T-cell (primary cell): ENCODE measurements at regions not wholly inside any gene's neighbourhood (a gene's known extent, or its start where the extent isn't known, plus 50 kb on each side); places are given as distances from the start of the nearest gene placed in this dataset.
A peak's percentile ranks its signal among the peaks of the same experiment; 100 is the strongest.

ENCODE experiments used
- ATAC-seq, 4 experiments: fragments of 200-7000 bp in 3 of 4; fragments of 150-1000 bp in 1 of 4; cut with Tn5 transposase; replicated peaks in 1 of 4; 1 replicate in 3 of 4; 2 replicates in 1 of 4; pipeline ENCODE4 v1.10.0; 2021; ENCODE audit warnings: moderate library complexity in 3 of 4, mild to moderate bottlenecking in 2 of 4, moderate number of reproducible peaks in 1 of 4
- CTCF ChIA-PET, 2 donors: fragments of 300-600 bp; sonication (Branson Sonifier 250); formaldehyde crosslinking; loops; one replicate each; lab custom pipeline; 2022; ENCODE audit warnings: antibody characterized with exemption in 2 of 2; lab: Charles Lee
- POLR2A ChIA-PET, 2 donors: fragments of 300-600 bp; sonication (Branson Sonifier 250); formaldehyde crosslinking; loops; one replicate each; lab custom pipeline; 2022; ENCODE audit warnings: antibody characterized with exemption in 2 of 2; lab: Charles Lee
- DNase-seq, 35 experiments: peaks; one replicate each; pipeline versions ENCODE4 v3.0.0 to v3.0.0-alpha.2; 2013 to 2023
- H3K27ac ChIP-seq: one replicate; pipeline ENCODE4 v1.5.1; 2013; ENCODE audit warnings: low read length
- H3K27me3 ChIP-seq, 2 experiments: replicated peaks in 1 of 2; 1 replicate in 1 of 2; 2 replicates in 1 of 2; pipeline versions ENCODE4 v1.6.1 to v1.7.0; 2013; ENCODE audit warnings: low read length in 1 of 2, mixed read lengths in 1 of 2; ENCODE audit not compliant: control insufficient read depth in 2 of 2, insufficient read depth in 2 of 2; ENCODE audit errors: extremely low read depth in 1 of 2
- H3K36me3 ChIP-seq, 2 donors: 1 replicate in 1 of 2; 2 replicates in 1 of 2; pipeline versions ENCODE4 v1.6.1 to v1.7.0; 2013; ENCODE audit warnings: low read length in 1 of 2; ENCODE audit not compliant: control insufficient read depth in 2 of 2, insufficient read depth in 1 of 2; ENCODE audit errors: extremely low read depth in 1 of 2
- H3K4me1 ChIP-seq, 2 experiments: 1 replicate in 1 of 2; 2 replicates in 1 of 2; pipeline versions ENCODE4 v1.6.1 to v1.7.0; 2013; ENCODE audit warnings: low read length in 2 of 2, mixed read lengths in 1 of 2; ENCODE audit not compliant: insufficient read depth in 2 of 2, control insufficient read depth in 1 of 2; ENCODE audit errors: extremely low read depth in 1 of 2
- H3K4me3 ChIP-seq, 2 donors: 1 replicate in 1 of 2; 2 replicates in 1 of 2; pipeline versions ENCODE4 v1.5.1 to v1.7.0; 2013; ENCODE audit warnings: mild to moderate bottlenecking in 2 of 2, low read length in 1 of 2, moderate library complexity in 1 of 2; ENCODE audit not compliant: control insufficient read depth in 1 of 2; ENCODE audit errors: extremely low read depth in 1 of 2
- H3K9me3 ChIP-seq: 2 replicates; pipeline ENCODE4 v1.7.0; 2013
- H3K27ac Mint-ChIP-seq, 2 donors: one replicate each; pipeline ENCODE4 v1.8.0; 2020 to 2021; ENCODE audit warnings: mild to moderate bottlenecking in 2 of 2, mixed read lengths in 2 of 2
- H3K27me3 Mint-ChIP-seq, 2 donors: one replicate each; pipeline ENCODE4 v1.8.0; 2021 to 2022; ENCODE audit warnings: mixed read lengths in 2 of 2
- H3K36me3 Mint-ChIP-seq: one replicate; pipeline ENCODE4 v1.8.0; 2021; ENCODE audit warnings: mixed read lengths
- H3K4me1 Mint-ChIP-seq, 3 donors: one replicate each; pipeline ENCODE4 v1.8.0; 2020 to 2022; ENCODE audit warnings: mixed read lengths in 3 of 3, mild to moderate bottlenecking in 1 of 3
- H3K4me3 Mint-ChIP-seq, 3 donors: one replicate each; pipeline ENCODE4 v1.8.0; 2020 to 2022; ENCODE audit warnings: mild to moderate bottlenecking in 3 of 3, mixed read lengths in 3 of 3, moderate library complexity in 3 of 3
- H3K9me3 Mint-ChIP-seq, 3 donors: one replicate each; pipeline ENCODE4 v1.8.0; 2020 to 2022; ENCODE audit warnings: mixed read lengths in 3 of 3
- WGBS: methylation state at CpG from one replicate; pipeline ENCODE4 v1.1.5; 2013; ENCODE audit warnings: missing lambda C conversion rate; ENCODE audit not compliant: insufficient coverage; 5-methylcytosine and 5-hydroxymethylcytosine counted together

GRCh38 chr3:56903231-56903782 is 101.6 kb upstream of the ARHGEF3 start:
- no peak overlapping the region for H3K4me3 ChIP-seq
- POLR2A ChIA-PET: interaction anchor here in 1 of 2 donors (0.5 to 0.7 kb wide), 2 partner anchors 9 to 92 kb away, joined by 3 read pairs; no protein-coding TSS in a partner anchor
- Mint-ChIP-seq H3K4me1 (peaks cover 67 to 72% (median 68%) of the 10 kb centered on the region in 3 donors), H3K4me3 (no peak overlapping the region), H3K9me3 (no peaks in the 10 kb centered on the region), H3K27me3 (no peaks in the 10 kb centered on the region), H3K36me3 (peaks cover 26% of the 10 kb centered on the region), H3K27ac (peak overlapping the region; percentile 47 to 83)
- CTCF ChIA-PET: interaction anchor here in 1 of 2 donors (0.6 kb wide), 1 partner anchor 92 kb away, joined by 3 read pairs; no protein-coding TSS in a partner anchor
- no peaks in the 10 kb centered on the region for H3K9me3 ChIP-seq
- no peaks in the 10 kb centered on the region for H3K27me3 ChIP-seq
- no CpG with 5 or more reads among the region's 1 CpG for WGBS
- ATAC-seq (no peak), DNase-seq (no peak)
- peaks cover 0 to 3% of the 10 kb centered on the region in 2 donors for H3K36me3 ChIP-seq
- H3K27ac ChIP-seq: no peak overlapping the region
- peaks cover 14 to 39% of the 10 kb centered on the region in 2 experiments for H3K4me1 ChIP-seq

- DNase-seq (no peak), ATAC-seq (peak in 1 of 4 experiments; percentile 47)
- Mint-ChIP-seq H3K9me3 (no peaks in the 10 kb centered on the region), H3K27me3 (no peaks in the 10 kb centered on the region), H3K36me3 (peaks cover 22% of the 10 kb centered on the region), H3K27ac (peak overlapping the region; percentile 47 to 83), H3K4me1 (peaks cover 60 to 66% (median 61%) of the 10 kb centered on the region in 3 donors), H3K4me3 (peak overlapping the region in 1 of 3 donors; percentile 4)
- Histone ChIP-seq H3K36me3 (peaks cover 0 to 4% of the 10 kb centered on the region in 2 donors), H3K27me3 (no peaks in the 10 kb centered on the region), H3K9me3 (no peaks in the 10 kb centered on the region), H3K4me3 (no peak overlapping the region), H3K4me1 (peaks cover 14 to 35% of the 10 kb centered on the region in 2 experiments), H3K27ac (no peak overlapping the region)
- POLR2A ChIA-PET: no interaction called here
- WGBS: 80% methylated on average over 1 of the region's 3 CpGs
- CTCF ChIA-PET: no interaction called here
Measured at GRCh38 chr3:56902468-56903160, 100.9 kb upstream of the ARHGEF3 start.

- ATAC-seq (no peak), DNase-seq (no peak)
- Mint-ChIP-seq H3K4me1 (peaks cover 64 to 71% (median 69%) of the 10 kb centered on the region in 3 donors), H3K27me3 (no peaks in the 10 kb centered on the region), H3K4me3 (no peak overlapping the region), H3K9me3 (no peaks in the 10 kb centered on the region), H3K36me3 (peaks cover 24% of the 10 kb centered on the region), H3K27ac (peak overlapping the region in 1 of 2 donors; percentile 48)
- H3K4me3 ChIP-seq: no peak overlapping the region
- H3K4me1 ChIP-seq: peaks cover 19 to 29% of the 10 kb centered on the region in 2 experiments
- ChIA-PET CTCF (no interaction called here), POLR2A (no interaction called here)
- no peaks in the 10 kb centered on the region for H3K9me3 ChIP-seq
- no peaks in the 10 kb centered on the region for H3K27me3 ChIP-seq
- peaks cover 0 to 9% of the 10 kb centered on the region in 2 donors for H3K36me3 ChIP-seq
- WGBS: no CpG with 5 or more reads among the region's 1 CpG
- H3K27ac ChIP-seq: no peak overlapping the region
Measured at GRCh38 chr3:56900801-56901200, 99.1 kb upstream of the ARHGEF3 start.

- Histone ChIP-seq H3K27ac (no peak overlapping the region), H3K27me3 (no peaks in the 10 kb centered on the region), H3K4me1 (peaks cover 24 to 37% of the 10 kb centered on the region in 2 experiments), H3K36me3 (peaks cover 0 to 9% of the 10 kb centered on the region in 2 donors), H3K4me3 (no peak overlapping the region), H3K9me3 (no peaks in the 10 kb centered on the region)
- ChIA-PET CTCF (no interaction called here), POLR2A (no interaction called here)
- WGBS: no CpG with 5 or more reads among the region's 6 CpGs
- no peaks in the 10 kb centered on the region for H3K27me3 Mint-ChIP-seq
- no peak overlapping the region for H3K4me3 Mint-ChIP-seq
- H3K36me3 Mint-ChIP-seq: peaks cover 24% of the 10 kb centered on the region
- H3K4me1 Mint-ChIP-seq: peaks cover 64 to 70% (median 67%) of the 10 kb centered on the region in 3 donors
- H3K9me3 Mint-ChIP-seq: no peaks in the 10 kb centered on the region
- no peak for ATAC-seq
- peak overlapping the region in 1 of 2 donors; percentile 40 for H3K27ac Mint-ChIP-seq
- no peak for DNase-seq
Measured at GRCh38 chr3:56899851-56900250, 98.1 kb upstream of the ARHGEF3 start.

GRCh38 chr3:56899078-56899477 is 97.3 kb upstream of the ARHGEF3 start:
- Mint-ChIP-seq H3K27ac (no peak overlapping the region), H3K9me3 (no peaks in the 10 kb centered on the region), H3K27me3 (no peaks in the 10 kb centered on the region), H3K4me1 (peaks cover 62 to 73% (median 69%) of the 10 kb centered on the region in 3 donors), H3K36me3 (peaks cover 24% of the 10 kb centered on the region), H3K4me3 (no peak overlapping the region)
- no peaks in the 10 kb centered on the region for H3K9me3 ChIP-seq
- DNase-seq: no peak
- H3K4me3 ChIP-seq: no peak overlapping the region
- H3K27ac ChIP-seq: no peak overlapping the region
- H3K27me3 ChIP-seq: no peaks in the 10 kb centered on the region
- no peak for ATAC-seq
- ChIA-PET CTCF (no interaction called here), POLR2A (no interaction called here)
- 100% methylated on average over 1 of the region's 6 CpGs for WGBS
- H3K4me1 ChIP-seq: peaks cover 28 to 40% of the 10 kb centered on the region in 2 experiments
- H3K36me3 ChIP-seq: peaks cover 0 to 9% of the 10 kb centered on the region in 2 donors

- CTCF ChIA-PET: interaction anchor here in 1 of 2 donors (0.6 kb wide), 1 partner anchor 473 kb away, joined by 3 read pairs; no protein-coding TSS in a partner anchor
- no peaks in the 10 kb centered on the region for H3K9me3 ChIP-seq
- peaks cover 0 to 9% of the 10 kb centered on the region in 2 donors for H3K36me3 ChIP-seq
- ATAC-seq: no peak
- no peak overlapping the region for H3K4me3 ChIP-seq
- POLR2A ChIA-PET: interaction anchor here in 1 of 2 donors (1.0 kb wide), 1 partner anchor 12 kb away, joined by 3 read pairs; no protein-coding TSS in a partner anchor
- no peaks in the 10 kb centered on the region for H3K27me3 Mint-ChIP-seq
- H3K4me1 Mint-ChIP-seq: peaks cover 58 to 71% (median 67%) of the 10 kb centered on the region in 3 donors
- H3K27ac ChIP-seq: no peak overlapping the region
- H3K4me3 Mint-ChIP-seq: no peak overlapping the region
- no peak for DNase-seq
- 100% methylated on average over 2 of the region's 3 CpGs for WGBS
- H3K4me1 ChIP-seq: peaks cover 23 to 29% of the 10 kb centered on the region in 2 experiments
- H3K9me3 Mint-ChIP-seq: no peaks in the 10 kb centered on the region
- H3K36me3 Mint-ChIP-seq: peaks cover 9% of the 10 kb centered on the region
- H3K27ac Mint-ChIP-seq: peak overlapping the region in 1 of 2 donors; percentile 59
- H3K27me3 ChIP-seq: no peaks in the 10 kb centered on the region
Measured at GRCh38 chr3:56896357-56896756, 94.6 kb upstream of the ARHGEF3 start.
